ENCODE measurements at regions not wholly inside any gene's neighbourhood (a gene's known extent, or its start where the extent isn't known, plus 50 kb on each side); places are given as distances from the start of the nearest gene placed in this dataset.

GRCh38 chr5:74156728-74157383, 483.7 kb downstream of the ENC1 start:
- TF ChIP-seq POLR2A (IDR thresholded peaks at IDR 0.05; ENCODE audit: low read depth, low read length) = no peak
- no peak for TF ChIP-seq POLR2AphosphoS5 (IDR thresholded peaks at IDR 0.05; ENCODE audit: low read depth, low read length)
- TF ChIP-seq TAF1 (IDR thresholded peaks at IDR 0.05; ENCODE audit: borderline replicate concordance, low read depth, low read length) = no peak
